ENCODE measurements at regions not wholly inside any gene's neighbourhood (a gene's known extent, or its start where the extent isn't known, plus 50 kb on each side); places are given as distances from the start of the nearest gene placed in this dataset.

DNA sequence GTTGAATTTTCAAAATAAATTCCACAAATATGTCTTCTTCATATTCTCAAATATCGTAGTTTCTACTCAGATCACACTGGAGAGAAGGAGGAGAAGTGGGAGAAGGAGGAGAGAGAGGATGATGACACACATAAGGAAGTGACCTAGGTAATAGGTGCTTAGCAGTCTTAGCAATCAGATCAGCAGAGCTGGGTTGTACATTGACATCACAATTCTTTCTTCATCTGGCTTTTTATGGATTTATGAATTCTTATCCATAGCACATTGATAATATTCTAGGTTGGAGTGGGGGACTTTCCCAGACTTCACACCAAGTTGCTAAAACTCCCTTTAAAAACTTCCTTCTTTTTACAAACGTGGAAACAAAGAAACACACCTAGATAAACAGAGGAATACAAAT, 86.9 kb downstream of the FGF9 start:
- DNase-seq (ENCODE audit: low spot score): no peak

DNA sequence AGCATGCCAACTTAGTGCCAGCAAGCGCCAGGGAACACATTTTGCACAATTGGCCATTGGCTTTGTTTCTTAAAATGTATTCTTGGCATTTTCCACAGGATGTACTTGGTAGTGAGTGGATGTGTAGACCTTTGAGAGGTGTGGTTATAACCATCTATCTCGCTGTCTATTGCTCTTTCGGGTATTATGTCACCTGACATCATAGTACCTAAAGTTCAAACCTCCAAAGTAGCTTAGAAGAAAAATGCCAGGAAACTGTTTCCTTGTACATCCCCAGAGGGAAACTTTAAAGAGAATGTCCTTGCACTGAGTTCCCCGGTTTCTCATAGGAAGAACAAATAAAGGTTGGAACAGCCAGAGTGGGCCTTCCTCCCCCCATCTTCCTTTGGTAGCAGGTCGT, 87.6 kb downstream of the FGF9 start:
- no peak for DNase-seq (ENCODE audit: low spot score)

DNA sequence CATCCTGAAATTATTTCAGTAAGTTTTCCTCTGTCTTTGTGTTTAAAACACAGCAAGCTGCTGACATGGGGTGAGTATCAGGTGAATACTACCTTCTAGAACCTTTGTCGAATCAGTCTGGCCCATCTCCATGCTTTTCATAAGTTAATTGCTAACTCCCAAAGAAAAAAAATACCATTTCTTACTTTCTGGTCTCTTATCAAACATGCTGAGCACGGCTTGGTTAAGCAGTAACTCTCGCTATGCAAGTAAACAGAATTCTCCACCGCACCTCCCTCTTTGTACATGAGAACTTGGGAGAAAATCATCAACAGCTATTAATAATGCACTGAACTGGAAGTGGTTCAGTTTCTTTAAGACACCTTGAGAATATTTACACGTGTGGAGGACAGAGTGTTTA, 88.6 kb downstream of the FGF9 start:
- no peak for DNase-seq (ENCODE audit: low spot score)

DNA sequence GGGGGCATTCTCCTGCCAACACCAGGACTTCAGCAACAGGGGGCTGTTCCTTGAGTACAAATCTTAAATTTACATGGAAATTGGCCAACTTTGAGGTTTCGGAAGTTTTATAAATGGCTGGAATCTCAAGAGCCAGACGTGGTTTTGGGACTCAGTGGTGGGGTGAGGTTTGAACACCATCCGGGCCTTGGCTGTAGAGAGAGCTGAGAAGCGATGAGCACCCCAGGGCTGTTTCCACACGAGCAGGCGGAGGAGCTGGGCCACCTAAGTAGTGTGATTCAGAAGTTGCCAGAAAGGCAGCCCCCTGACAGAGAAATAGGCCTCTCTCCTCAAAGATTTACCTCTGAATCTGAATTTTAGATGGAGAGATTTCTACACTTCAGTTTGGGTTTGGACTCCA, 89.0 kb downstream of the FGF9 start:
- DNase-seq (ENCODE audit: low spot score): no peak

DNA sequence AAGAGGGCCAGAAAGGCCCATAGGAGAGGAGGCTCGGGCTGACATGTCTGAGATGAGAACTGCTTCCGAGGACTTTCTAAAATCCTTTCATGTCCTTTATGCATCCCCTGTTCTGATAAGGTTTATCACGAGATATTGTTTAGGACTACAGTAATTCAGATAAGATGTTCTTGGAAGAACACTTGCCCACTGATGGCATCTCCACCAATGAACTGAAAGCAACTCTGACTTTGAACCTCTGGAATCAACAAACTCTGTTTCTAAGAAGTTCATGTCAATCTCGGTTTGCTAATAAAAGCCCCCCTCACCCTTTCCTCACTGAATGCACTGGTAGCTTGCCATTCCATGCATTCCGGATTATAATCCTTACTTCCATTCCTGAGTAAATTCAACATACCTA, 90.9 kb downstream of the FGF9 start:
- no peak for DNase-seq (ENCODE audit: low spot score)

DNA sequence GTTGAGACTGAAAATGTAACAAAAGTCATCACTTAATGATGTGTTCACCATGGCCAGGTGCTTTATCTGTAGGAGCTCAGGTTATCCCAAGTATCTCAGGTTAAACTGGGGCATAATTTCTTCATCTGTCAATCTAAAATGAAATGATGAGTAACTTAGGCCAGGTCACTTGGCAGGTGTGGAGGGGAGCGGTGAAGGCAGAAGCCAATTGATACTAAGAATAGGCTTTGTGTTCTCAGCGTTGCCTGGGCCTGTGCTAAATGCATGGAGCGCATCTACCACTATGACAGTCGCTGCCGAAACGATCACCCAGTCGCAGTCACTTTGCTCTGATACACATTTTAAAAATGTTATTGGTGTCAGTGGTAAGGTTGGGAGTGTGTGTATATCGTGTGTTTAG, 91.6 kb downstream of the FGF9 start:
- DNase-seq (ENCODE audit: low spot score): no peak

DNA sequence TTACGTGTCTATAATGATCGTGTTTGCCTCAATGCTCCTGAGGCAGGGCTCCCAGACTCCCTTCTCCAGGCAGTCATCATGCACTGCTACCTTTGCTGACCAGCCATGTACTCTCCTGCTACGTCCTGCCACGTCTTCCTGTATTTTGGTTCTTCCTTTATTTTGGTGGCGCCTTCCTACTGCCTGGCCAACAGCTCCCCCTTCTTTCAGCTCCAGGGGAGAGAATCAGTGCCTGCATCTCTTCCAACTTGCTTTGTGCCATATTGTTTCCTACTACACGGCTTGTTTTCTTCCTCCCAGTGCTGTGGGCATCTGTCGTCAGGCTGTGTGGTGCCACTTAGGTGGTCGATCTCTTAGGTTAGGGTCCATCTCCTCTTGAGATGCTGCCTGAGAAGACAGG, 96.2 kb downstream of the FGF9 start:
- no peak for DNase-seq (ENCODE audit: low spot score)

DNA sequence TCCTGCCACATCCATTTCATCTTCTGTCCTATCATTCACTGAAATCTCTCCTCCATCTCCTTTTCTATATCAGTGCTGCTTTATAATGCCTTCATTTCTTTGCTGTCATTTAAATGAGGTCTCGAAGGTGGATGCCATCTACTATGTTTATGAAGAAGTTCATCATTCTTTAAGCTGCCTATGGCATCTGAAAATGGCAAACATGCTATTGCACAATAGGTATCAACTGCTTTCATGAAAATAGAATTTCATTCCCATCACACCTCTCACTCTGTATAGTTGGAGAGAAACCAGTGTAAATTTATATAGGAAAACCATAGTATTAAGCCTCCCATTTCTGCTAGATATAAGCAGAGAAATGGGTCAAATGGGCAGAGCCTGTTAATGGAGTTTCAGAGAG, 100.2 kb downstream of the FGF9 start:
- DNase-seq (ENCODE audit: low spot score): no peak

DNA sequence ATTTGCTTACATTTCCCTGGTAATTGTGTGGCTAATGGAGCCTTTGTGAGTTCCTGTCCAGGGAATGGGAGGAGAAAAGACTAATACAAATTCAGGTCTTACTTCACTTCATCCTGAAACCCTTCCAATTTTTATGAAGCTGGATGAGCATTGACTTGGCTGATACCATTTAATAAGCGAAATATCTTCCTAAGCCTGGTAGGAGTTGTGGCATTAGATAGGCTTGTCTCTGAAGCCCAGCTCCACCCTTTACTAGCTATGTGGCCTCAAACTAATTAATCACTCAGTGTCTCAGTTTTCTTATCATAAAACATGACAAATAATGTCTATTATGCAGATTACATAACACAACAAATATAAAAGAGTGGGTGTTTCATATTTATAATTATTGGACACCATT, 106.3 kb downstream of the FGF9 start:
- DNase-seq (ENCODE audit: low spot score): no peak

DNA sequence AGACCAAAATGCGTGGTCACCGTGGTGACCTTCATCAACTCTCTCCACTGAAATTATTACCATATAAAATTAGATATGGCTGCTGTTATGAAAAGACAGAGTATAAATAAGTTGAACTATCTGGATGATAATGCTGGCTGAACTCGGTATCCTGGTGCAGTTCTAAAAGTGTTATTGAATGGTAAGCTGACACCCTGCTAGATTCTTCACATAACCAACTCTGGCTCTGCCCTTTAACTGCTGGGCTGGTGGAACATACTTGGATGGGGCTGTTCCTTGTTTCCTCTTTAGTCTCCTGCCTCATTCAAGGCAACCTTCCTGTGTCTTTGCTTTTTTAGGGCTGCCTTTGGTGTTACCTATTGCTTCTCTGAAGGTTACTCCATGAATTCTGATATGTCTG, 106.9 kb downstream of the FGF9 start:
- no peak for DNase-seq (ENCODE audit: low spot score)

DNA sequence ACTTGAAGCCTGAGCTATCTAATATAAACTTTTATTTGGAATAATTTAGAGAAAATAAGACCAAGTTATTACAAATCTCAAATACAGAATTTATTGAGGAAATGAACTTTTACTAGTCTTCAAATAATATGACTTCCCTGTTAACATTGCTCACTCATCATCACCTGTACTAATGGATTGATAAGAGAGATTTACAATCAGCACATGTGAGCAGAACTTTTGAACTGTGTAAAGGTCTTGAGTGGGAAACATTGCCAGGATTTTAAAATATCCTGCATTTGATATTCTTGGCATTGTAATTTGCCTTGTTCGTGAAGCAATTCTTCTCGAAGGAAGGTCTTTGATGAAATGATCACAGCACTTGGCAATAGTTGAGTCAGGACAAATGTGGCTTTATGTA, 111.9 kb downstream of the FGF9 start:
- no peak for DNase-seq (ENCODE audit: low spot score)

DNA sequence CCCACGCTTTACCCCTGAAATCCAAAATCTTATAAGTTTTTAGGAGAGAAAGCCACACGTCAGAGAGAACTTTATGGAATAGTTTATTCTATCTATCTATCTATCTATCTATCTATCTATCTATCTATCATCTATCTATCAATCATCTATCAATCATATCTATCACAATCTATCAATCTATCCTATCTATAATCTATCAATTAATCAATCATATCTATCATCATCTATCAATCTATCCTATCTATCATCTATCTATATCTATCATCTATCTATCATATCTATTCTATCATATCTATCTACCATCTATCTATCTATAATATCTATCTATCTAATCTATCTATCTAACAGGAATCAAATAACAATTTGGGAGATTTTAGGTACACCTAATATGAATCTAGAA, 115.1 kb downstream of the FGF9 start:
- no peak for DNase-seq (ENCODE audit: low spot score)

DNA sequence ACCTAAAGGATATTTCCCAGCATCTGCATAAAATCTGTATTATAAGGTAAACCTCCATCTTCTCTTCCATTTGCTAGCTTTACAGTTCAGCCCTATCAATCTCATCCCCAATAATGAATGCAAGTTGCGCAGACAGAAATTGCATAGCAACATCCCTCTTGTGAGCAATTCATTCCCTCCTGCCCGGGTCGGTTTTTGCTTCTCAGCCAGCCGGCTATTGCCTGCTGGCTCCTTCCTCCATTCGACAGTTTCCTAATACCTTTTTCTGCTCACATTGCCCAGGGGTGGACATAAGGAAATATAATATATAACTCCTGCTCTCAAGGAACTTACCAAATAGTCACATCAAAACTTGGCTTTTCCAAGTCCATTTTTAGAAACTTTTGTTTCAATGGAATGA, 125.2 kb downstream of the FGF9 start:
- DNase-seq (ENCODE audit: low spot score): no peak

DNA sequence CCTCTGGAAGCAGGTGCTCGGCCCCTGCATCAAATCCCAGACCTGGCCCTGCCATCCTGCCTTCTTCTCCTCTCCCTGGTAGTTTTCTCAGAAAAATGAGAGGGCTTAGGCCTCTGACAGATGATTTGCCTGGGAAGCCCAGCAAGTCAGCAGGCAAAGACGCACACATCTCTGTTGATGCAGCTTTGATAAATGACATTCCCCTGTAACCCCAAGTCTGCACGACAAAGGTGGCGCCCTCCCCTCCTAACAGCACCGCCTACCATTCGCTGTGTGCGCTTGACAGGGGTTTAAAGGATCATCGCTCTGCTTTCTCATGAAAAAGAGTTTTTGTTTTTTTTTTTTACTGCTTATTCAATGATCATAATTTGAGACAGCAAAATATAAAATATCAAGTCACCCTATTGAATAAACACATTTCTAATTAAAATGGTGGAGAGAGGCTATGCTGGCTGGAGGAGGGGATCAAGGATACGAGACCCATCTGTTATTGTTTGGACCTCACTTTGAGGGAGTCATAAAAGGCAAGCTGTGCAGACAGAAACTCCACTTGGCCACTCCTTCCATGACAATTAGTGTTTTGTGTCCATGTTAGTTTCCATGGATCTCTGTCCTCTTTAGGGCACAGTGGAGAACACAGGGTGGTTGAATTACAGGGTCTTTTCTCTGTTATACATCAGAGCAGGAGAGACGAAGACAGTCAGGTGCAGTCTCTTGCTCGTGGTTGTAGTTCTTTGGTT, 126.1 kb downstream of the FGF9 start:
- no peak for DNase-seq (ENCODE audit: low spot score)

DNA sequence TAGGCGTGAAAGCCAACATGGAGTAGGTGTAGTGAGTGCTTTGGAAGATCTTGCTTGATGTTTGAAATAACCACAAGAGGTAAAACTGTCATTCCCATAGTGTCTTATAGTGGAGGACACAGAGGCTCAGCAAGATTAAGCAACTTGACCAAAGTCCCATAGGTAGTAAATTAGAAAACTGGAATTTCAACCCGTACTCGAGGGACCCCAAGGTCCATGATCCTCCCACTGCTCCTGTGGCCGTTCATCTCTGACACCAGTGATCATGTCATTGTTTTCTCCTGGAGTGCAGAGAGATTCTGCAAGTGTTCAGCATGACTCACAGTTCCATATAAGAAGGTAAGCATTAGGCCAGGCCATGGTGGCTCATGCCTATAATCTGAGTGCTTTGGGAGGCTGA, 126.9 kb downstream of the FGF9 start:
- DNase-seq (ENCODE audit: low spot score): no peak

DNA sequence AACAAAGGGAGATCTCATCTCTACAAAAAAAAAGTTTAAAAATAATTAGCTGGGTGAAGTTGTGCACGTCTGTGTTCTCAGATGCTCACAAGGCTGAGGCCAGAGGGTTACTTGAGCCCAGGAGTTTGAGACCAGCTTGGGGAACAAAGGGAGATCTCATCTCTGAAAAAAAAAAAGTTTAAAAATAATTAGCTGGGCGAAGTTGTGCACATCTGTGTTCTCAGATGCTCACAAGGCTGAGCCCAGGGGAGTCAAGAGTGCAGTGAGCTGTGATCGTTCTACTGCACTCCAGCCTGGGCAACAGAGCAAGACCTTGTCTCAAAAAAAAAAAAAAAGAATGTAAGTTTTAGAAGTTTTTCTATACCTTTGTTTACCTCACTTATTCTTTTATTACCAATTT, 127.3 kb downstream of the FGF9 start:
- no peak for DNase-seq (ENCODE audit: low spot score)

DNA sequence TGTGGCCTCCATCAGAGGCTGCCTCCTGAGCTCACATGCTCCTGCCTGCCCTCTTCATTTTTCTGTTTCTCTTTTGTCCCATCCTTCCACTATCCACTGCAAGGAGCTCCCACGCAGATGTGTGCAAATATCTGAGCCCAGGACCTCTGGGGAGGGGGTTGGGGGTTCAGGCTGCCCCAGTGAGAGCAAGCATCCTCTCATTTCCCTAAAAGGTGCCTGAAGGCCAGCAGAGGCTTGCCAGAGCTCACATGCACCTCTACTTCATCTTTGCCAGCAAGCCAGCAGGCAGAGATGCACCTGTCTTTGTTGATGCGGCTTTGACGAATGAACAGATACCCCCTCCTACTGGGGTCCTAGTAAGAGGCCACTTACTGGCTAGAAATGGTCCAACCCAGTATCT, 128.8 kb downstream of the FGF9 start:
- no peak for DNase-seq (ENCODE audit: low spot score)

DNA sequence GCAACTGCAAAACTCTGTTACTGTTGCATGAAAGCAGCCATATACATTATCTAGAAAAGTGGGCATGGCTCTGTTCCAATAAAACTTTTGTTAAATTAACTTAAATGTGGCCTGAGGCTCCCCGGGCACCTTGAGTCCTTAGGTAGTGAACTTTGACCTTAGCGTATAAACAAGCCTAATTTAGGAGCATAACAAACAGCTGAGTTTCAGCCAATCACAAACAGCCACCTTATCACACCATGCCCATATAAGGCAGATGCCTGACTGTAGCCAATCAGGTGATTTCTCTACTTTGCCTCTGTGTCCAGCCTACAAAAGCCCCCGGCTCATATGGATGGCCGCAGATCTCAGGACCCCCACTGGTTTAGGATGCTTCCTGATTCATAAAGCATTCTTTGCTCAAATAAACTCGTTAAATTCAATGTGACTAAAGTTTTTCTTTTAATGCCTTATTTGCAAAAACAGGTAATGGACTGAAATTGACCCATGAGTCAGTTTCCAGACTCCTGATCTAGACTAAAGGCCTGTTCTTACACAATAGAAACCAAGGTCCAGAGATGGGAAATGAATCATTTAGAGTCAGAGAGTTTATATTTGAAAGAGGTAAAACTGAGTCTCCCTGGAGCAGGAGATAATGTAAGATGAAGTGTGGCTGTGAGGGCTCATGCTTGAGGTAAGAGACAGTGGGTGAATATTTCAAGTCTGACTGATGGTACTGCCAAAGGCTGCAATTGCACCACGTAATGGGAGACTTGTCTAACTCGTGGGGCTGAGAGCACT, 130.2 kb downstream of the FGF9 start:
- DNase-seq (ENCODE audit: low spot score): no peak

DNA sequence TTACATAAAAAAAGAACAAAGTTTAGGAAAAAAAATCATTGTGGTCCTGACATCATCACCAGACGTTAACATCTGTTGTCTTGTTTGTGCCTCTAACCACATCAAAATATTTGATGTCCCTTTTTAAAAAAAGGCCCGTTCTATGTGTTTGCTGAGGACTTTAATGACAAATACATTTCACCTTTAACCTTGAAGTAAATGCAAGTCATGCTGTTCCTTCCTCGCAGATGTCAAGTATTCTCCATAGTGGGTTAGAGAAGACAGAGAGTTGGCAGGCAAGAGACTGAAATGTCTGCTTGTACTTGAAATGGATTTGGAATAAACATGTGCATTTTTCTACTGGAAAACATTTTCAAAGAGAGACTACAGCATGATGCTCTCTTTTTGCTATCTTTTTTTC, 134.9 kb downstream of the FGF9 start:
- no peak for DNase-seq (ENCODE audit: low spot score)

DNA sequence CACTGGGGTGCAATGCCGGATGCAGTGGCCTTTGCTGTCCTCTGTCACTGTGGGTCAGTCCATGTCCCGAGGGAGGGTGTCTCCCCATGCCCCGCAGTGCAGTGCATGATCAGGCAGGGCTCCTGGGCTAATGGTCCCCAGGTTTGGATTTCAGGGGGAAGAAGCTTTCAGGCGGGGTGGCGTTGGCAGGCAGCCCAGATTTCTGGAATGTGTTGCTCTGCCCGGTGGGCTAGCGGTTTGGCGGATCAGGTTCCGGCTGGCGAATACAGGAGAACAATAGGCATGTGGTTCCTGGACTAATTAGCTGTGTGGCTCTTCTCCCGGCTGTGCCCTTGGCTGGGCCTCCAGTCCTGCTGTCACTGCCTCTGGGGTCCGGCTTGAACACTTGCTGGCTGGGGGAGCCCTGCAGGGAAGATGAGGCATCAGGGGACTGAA, 141.3 kb downstream of the FGF9 start:
- DNase-seq (ENCODE audit: low spot score): no peak

DNA sequence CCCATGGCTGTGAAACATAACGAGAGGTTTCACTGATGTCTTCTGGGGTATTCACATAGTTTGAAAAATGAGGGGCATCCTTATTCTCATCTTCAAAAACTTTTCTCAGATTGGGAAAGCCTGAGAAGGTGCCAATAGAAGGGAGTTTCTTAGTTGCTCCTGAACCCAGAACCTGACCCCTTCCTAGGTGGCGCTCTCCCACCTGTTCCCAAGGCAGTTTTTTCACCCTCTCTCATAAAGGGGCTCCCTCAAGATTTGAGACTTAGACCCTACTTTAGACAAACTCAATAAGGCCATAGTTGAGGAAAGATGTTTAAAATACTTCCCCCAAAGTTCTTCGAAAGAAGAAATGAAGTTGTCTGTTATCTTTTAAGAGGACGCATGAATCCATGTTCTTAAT, 142.2 kb downstream of the FGF9 start:
- DNase-seq (ENCODE audit: low spot score): no peak

DNA sequence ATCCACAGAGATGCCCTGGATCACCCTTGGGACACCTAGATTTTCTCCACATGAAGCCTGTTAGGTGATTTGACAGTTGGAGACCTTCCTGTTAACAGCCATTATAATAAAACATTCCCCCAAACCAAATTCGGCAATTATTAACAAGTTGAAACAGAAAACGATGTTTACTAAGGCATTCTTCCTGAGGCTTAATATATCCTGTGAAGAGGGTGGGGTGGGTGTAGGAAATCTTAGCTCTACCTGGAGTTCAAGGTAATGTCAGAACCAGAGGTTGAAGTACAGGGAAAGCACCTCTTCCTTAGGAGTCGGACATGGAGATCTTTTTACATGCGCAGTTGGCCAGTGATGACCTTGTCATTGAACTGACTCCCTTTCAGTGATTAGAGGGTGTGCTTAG, 143.0 kb downstream of the FGF9 start:
- no peak for DNase-seq (ENCODE audit: low spot score)

DNA sequence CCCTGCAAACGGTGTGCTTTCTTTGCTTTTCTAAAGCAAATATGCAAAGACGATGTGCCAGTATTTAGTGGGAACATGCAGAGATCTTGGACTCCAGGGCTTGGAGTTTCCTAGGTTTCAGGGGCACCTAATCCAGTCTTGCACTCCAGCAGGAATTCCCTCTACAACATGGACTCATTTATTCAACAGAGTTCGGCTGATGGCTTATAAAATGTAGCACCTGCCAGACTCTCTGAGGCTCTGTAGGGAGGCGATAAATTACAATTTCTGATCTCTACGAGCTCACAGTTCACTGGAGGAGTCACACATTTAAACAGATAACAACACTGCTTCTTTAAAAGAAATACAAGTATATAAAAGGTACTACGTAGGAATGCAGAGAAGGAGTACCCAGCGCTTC, 143.7 kb downstream of the FGF9 start:
- DNase-seq (ENCODE audit: low spot score): no peak

DNA sequence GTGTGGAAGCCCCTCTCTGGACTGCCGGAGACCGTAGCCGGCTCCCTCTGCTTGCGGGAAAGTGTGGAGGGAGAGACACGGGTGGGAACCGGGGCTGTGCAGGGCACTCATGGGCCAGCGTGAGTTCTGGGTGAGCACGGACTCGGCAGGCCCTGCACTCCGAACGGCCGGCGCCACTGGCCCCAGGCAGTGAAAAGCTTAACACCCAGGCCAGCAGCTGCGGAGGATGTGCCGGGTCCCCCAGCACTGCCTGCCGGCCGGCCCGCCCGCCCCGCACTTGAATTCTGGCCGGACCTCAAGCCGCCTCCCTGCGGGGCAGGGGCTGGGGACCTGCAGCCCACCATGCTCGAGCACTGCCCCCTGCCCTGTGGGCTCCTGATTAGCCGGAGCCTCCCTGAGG, 147.0 kb downstream of the FGF9 start:
- DNase-seq (ENCODE audit: low spot score): no peak
